ENCODE measurements at regions not wholly inside any gene's neighbourhood (a gene's known extent, or its start where the extent isn't known, plus 50 kb on each side); places are given as distances from the start of the nearest gene placed in this dataset.

DNA sequence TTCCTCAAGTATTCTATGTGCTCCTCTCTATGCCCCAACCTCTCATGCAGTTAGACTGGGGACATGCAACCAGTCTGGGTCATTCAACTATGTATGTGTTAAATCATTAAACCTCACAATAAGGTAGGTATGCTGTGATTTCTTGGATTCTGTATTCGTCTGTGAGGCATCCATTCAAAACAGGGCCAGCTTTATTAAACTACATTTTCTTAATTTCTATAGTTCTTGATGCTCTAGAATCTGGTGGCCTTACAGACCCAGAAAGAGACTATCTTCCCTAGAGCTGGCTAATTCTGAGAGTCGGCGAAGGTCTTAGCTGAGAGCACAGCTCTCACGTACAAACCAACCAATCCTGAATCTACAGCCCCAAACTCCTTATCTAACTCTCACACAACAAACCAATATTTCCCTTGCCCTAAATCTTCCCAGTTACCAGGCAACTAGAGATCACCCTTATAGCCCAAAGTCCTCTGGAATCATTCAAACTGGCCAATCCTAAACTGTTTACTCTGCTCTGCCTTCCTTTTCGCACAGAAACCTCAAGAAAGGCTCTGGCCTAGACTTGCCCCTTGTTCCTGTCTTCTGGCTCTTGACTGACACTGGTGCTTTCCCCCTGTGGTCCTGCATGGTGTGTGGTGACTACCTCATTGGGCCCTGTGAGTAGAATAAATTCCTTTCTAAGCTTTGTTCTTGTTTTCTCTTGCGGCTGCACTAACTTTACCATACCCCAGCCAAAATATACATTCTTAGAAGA lies 203.5 kb upstream of the TET2 start:
- no peak for DNase-seq (ENCODE audit: low read depth, low spot score)

- no peak for DNase-seq (ENCODE audit: low read depth, low spot score)
These were observed 202.1 kb upstream of the TET2 start for GRCh38 chr4:104944596-104944995.

GRCh38 chr4:104964410-104965175 lies 182.1 kb upstream of the TET2 start:
- DNase-seq (ENCODE audit: low read depth, low spot score): no peak

DNA sequence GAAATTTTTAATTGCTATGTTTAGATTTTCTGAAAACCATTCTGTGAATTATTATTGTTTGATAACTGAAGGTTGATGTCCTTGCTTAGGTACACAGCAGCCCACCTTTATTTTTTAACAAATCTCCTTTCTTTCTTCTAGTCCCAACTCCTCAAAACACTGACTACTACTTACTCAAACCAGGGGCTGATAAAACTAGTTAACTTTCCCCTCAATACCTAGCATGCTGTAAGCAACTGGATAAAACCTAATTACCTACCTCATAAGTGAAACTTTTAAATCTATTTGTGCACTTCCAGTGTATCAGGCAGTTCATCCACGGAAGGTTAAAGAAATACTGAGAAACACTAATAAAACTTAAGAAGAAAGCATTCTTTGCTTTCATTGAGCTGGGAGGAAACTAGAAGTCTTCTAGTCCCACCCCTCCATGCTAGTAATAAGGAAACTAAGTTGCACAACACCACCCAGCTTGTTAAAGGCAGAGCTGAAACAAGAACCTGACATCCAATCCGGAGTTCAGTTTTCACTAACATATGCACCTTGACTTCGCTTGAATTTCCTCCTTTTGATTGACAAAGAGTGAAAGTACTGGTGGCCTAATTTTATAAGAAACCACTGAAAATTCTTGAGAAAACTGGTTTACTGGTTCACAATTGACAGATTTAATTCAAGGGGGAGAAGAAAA lies 180.2 kb upstream of the TET2 start:
- DNase-seq (ENCODE audit: low read depth, low spot score): no peak

DNA sequence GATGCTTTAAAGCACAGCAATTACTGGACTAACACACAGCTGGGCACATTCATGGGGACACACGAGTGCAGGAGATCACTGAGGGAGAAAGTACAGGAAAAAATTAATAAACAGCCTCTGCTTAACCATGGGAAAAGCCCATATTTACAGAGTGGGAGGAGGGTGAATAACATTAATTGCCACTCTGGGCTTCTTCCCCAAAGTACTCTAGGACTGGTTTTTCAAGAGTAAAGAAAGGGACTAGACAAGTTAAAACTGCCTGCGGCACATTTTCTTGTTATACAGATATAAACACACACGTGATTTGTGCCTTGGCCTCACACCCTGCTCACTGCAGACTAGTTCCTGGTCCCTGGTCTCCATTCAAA lies 179.7 kb upstream of the TET2 start:
- DNase-seq (ENCODE audit: low read depth, low spot score): no peak

DNA sequence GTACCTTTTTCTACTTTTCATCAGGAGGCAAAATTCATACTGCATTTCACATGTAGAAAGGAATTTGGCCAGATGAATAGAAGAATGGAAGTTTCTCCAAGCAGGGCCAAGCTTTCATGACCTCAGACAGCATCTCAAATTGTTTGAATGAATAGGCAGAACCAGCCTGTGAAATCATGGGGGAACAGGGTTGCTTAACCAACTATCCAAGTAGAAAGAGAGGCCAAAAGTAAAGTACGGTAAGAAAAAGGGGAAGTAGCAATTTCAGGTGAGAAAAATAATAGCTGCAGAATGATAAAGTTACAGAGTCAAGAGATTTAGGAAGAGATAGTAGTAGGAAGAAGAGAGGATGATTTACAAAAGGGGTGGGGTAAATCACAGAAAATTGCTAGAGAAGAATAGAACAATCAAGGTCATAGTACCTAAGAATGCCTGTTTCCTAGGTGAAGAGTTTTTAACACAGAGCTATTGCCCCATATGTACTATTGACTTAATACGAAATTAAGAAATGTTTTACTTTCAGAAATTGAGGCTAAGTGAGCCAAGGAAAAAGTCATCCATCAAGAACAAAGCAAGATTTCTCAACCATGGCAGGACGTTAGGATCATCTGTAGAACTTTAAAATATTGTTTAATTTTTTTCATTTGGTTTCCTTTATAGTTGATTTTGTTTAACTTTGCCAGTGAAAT lies 177.1 kb upstream of the TET2 start:
- no peak for DNase-seq (ENCODE audit: low read depth, low spot score)

GRCh38 chr4:104971462-104971861 lies 175.2 kb upstream of the TET2 start:
- no peak for DNase-seq (ENCODE audit: low read depth, low spot score)

DNA sequence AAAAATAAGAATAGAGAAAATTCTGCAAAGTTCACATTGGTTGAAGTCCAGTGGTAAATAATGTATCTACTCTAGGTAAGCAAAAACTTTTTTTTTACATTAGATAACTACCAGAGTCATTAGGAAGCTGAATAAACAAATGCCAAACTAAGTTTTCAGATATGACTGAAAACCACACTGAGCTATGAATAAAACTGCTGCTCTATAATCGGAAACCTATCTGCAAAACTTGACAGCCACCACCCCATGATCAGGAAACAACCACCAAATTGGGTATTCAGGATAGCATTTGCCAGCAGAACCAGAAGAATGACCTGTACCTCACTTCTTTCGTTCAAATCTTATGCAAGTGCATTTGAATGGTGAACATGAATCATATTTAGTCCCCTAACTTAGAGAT lies 173.0 kb upstream of the TET2 start:
- DNase-seq (ENCODE audit: low read depth, low spot score): no peak

DNA sequence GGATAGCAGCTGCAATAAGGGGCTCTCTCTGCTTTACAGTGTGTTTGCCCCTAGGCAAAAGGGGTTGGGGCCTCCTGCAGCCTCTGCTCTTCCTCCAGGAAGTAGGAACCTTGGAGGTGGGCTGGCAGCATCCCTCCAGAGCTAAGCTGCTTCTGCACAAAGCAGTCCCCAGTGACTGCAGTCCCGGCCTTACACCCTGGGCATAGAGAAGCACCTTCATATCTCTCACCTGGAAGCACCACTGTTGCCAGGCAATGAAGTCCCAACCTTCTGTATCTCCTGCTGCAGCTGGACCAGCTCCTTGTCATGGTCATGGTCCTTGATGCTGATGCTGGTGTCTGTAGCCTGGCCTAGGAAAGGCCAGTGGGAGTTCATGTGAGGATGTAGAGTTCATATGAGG lies 171.1 kb upstream of the TET2 start:
- DNase-seq (ENCODE audit: low read depth, low spot score): no peak

DNA sequence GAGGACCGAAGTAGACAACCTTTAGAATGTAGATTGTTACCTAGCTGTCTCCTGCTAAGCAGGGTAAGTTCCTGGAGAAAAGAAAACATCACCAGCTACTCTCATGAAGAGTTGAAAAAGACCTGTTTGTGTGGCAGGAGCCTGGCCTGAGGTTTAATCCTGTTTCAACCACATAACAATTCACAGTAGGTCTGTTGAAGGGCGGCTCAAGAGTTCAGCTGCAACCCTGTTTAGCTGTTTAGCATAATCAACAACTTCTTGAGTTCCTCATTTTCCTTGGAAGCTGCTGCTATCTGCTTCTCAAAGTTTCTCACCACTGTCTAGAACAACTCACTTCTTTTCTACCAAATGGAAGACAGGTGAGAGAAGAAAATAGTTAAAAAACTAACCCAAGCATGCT lies 170.4 kb upstream of the TET2 start:
- DNase-seq (ENCODE audit: low read depth, low spot score): no peak

- no peak for DNase-seq (ENCODE audit: low read depth, low spot score)
These were observed 167.5 kb upstream of the TET2 start for GRCh38 chr4:104979083-104979760.

GRCh38 chr4:104983615-104984179 lies 163.0 kb upstream of the TET2 start:
- no peak for DNase-seq (ENCODE audit: low read depth, low spot score)

DNA sequence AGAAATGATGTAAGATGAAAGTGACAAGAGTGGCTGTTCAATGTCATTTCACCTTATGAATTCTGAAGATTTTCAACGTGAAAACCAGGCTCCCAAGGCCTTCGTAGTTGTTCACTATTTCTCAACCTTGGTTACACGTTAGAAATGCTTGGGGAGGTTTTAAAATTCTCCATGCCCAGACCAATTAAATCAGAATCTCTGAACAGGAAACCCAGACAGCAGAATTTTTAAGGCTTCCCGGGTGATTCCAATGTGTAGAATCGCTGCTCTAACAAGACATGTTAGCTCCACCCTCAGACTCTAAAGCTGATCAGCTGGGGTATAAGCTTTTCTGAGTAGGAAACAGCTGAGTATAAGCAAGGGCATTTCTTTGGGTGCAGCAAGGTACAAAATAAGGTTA lies 160.4 kb upstream of the TET2 start:
- no peak for DNase-seq (ENCODE audit: low read depth, low spot score)

DNA sequence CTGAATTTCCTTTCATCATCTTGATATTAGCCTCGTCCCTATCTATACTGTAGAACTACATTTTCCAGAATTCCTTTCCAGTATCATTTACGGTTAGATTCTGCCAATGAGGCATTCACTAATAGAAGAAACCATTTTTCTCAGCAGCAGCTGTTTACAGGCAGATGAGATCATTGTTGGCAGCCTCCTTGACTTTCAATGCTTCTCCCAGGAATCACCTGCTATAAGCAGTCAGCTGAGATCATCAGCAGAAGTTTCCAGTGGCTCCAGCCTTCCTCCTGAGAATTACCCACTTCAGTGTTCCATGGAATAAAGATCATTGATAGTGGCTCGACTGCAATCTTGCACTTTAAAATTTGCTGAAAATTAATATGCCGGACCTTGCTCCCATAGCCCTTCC lies 157.3 kb upstream of the TET2 start:
- no peak for DNase-seq (ENCODE audit: low read depth, low spot score)

DNA sequence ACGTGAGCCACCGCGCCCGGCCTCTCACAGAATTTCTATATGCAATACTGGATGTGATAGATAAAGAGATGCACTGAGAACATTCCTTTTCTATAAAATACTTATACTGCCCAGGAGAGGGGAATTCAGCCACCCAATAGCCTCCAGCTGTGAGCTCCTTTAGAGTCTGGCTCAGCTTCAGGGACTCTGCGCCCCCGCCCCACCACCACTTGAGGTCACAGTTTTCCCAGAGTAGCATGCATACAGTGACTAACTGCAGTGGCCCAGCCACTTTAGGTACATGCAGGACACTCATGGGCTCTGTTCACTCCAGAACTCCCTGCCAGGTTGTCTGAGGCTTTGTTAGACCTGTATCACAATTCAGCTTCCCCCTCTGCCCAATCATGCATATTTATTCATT lies 144.4 kb upstream of the TET2 start:
- no peak for DNase-seq (ENCODE audit: low read depth, low spot score)

GRCh38 chr4:105014234-105014633 lies 132.4 kb upstream of the TET2 start:
- DNase-seq (ENCODE audit: low read depth, low spot score): no peak

- DNase-seq (ENCODE audit: low read depth, low spot score): no peak
These were observed 132.0 kb upstream of the TET2 start for GRCh38 chr4:105014635-105015034.

DNA sequence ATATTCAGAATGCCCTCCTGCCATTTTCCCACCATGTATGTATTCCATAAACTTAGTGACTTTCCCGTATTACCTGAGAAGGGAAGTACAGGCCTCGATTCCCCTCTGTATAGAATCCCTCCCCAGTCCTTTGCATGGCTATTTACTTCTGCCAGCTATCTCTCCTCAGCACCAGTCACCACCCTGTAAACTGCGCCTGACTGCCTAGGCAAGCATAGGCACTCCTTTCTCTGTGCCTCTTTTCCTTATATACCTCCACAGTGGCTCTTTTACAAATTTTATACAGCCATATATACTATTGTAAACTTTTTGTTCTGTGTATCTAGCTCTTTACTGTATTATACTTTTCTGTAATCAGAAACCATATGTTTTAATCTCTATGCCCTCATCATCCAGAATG lies 130.9 kb upstream of the TET2 start:
- no peak for DNase-seq (ENCODE audit: low read depth, low spot score)

GRCh38 chr4:105022811-105023667 lies 123.6 kb upstream of the TET2 start:
- DNase-seq (ENCODE audit: low read depth, low spot score): no peak

DNA sequence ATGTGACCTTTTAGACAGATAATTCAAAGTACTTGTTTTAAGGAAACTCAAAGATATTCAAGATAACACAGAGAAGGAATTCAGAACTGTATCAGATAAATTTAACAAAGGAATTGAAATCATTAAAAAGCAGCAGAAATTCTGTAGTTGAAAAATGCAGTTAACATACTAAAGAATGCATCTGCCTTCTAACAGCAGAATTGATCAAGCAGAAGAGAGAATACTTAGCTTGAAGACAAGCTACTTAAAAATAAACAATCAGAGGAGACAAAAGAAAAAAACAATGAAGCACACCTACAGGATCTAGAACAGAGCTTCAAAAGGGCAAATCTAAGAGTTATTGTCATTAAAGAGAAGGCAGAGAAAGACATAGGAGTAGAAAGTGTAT lies 123.0 kb upstream of the TET2 start:
- DNase-seq (ENCODE audit: low read depth, low spot score): no peak
